HG03108 (cell line): ENCODE measurements at regions not wholly inside any gene's neighbourhood (a gene's known extent, or its start where the extent isn't known, plus 50 kb on each side); places are given as distances from the start of the nearest gene placed in this dataset.

Experiments
- ATAC-seq: cut with Tn5 transposase; IDR thresholded peaks from one replicate; pipeline ENCODE4 v1.9.1; 2021; ENCODE audit warnings: moderate library complexity; ENCODE audit not compliant: unreplicated experiment

DNA sequence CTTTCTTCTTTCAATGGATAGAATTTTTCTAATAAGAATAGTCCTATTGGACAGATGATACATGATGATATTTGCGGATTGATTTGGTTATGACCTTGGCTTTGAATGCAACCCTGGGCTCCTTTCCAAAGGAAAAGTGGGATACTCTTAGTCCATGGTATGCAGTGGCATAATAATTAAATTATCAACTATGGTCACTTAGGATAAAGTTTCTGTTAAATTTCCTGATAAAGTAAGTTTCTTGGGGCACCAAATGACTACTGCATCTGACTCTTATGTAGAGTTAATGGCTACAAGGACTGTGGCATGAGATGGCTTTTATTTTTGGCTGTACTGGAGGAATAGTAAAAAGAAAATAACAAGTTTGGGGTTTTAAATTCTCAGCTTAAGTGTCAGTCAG, 126.7 kb downstream of the QPCT start:
- no peak for ATAC-seq

DNA sequence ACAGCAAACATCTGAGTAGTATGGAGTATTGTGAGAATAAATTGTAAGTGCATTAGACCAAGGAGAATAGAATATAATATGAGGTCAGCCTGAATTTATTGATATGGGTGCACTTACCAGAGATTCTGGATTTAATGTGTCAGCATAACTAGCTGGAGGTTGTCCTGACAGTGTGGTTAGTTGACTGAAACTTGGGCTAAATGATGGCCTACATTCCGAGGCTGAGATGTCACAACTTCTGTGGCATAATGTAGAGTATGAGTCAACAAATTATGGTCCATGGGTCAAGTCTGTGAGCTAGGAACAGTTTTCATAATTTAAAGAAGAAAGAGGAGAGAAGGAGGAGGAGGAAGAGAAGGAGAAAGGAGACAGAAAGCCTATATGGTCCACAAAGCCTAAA, 127.6 kb downstream of the QPCT start:
- ATAC-seq = no peak

GRCh38 chr2:37472959-37473358, 128.5 kb downstream of the QPCT start:
- ATAC-seq = no peak

- no peak for ATAC-seq
These were observed 132.0 kb downstream of the QPCT start for GRCh38 chr2:37476411-37476810.

DNA sequence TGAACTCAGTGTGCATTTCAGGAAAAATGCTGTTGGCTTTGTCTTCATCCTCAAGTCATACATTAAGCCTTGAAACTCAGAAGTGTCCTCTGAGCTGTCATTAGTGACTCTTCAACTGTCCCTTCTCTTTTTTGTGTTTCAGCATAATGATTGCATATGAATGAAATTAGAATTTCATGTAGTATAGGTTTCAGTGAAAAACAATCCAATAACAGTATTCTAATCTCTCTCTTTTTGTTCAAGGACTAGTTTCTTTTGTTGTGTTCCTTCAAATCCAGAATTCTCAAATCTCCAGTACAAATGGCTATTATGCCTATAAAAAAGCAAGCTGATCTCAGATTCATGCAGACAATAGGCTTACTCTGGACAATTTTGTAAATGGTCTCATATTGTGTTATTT, 133.5 kb downstream of the QPCT start:
- ATAC-seq = no peak

DNA sequence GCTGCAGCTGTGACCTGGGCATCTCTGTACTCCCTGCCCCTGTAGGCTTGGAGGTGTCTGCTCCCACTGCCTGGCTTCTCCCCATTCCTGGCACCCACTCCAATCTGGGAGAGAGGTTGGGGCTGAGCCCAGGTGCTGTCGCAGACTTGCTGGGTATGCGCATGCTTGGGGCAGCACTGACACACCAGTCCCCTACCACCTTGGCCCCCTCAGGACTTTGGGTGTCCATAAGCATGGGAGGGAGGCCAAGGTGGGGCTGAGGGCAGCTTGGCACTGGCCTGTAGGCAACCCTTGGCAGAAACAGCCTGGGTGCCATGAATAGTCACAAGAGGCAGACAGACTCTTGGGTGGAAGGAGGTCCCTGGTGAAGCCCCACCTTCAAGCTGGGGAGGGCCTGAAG, 136.8 kb downstream of the QPCT start:
- no peak for ATAC-seq

GRCh38 chr2:37489041-37489456, 144.6 kb downstream of the QPCT start:
- ATAC-seq = no peak

DNA sequence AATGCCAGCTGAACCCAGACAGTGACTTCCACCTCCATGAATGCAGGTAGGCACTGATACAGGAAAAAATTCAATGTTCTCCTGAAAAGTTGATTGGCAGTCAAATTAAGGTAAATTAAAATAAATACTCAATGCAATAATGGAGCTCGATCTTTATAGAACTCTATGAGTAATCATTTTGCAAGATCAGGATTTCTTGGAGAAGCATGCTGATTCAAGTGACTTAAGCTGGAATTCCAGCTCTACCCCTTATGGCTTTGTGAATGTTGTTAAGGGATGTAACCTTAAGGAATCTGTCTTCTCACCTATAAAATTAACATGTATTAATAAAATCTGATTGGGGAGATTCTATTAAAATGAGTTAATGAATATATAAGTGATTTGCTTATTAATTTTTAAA, 145.1 kb downstream of the QPCT start:
- ATAC-seq = no peak

DNA sequence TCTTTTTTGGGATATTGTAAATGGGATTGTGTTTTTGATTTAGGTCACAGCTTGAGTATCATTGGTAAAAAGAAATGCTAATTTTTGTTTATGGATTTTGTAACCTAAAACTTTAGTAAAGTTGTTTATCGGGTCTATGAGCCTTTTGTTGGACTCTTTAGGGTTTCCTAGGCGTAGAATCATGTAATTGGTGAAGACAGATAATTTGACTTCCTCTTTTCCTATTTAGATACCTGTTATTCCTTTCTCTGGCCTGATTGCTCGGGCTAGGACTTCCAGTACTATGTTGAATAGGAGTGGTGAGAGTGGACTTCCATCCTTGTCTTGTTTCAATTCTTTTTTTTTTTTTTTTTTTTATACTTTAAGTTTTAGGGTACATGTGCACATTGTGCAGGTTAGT, 149.0 kb downstream of the QPCT start:
- no peak for ATAC-seq

- ATAC-seq = no peak
These were observed 154.7 kb downstream of the QPCT start for GRCh38 chr2:37499113-37499512.

- no peak for ATAC-seq
These were observed 155.6 kb downstream of the QPCT start for GRCh38 chr2:37500031-37500430.

DNA sequence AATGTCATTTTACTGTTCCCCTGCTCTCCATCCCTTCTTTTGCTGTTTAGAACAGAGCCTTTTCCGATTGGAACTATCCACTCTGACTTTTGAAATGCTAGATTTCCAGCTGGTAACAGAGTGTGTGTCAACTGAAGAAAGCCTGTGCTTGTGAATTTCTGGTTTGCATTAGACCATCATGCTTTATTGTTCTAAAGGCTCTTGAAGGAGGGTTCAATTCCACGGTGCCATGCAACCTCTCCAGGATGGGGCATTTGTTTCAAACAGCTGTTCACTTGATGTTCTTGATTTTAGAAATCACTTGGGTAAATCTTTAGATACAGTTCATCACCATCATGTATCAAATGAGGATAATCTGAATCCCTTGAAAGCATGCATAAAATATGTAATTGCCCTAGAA, 156.7 kb downstream of the QPCT start:
- no peak for ATAC-seq

- ATAC-seq = no peak
These were observed 162.1 kb downstream of the QPCT start for GRCh38 chr2:37506407-37507050.

DNA sequence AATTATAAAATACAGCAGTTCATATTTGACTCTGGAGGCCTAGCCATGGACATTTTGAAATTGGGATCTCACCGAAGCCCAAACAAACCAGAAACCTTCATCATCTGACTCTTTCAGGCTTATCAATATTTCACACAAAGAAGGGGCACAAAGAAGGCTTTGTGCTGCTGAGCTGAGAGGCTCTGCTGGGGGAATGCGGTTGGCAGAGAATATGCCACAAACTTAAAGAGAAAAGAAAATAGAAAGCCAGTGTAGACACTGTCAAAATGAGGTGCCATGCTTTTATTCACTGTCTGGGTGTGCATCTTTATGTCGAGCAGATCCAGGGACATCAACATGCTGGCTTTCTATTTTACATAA, 162.6 kb downstream of the QPCT start:
- no peak for ATAC-seq

- ATAC-seq = no peak
These were observed 163.3 kb downstream of the QPCT start for GRCh38 chr2:37507703-37508102.

DNA sequence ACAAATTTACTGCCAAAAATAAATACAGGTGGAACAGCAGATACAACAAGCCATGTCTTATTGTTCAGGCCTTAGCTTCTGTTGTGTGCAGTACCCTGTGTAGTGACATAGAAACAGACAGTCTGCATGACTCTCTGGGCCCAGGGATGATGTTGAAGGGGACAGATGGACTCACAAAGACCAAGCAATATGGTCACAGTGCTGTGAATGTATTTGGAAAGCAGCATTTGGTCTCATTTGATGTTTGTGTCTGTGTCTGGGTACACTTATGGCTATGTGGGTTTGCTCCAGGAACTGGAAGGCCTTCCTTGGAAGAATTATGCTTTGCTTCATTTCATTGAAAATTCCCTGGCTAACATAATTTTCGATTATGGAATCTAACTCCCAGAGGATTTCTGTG, 158.5 kb downstream of the CDC42EP3 start:
- no peak for ATAC-seq

DNA sequence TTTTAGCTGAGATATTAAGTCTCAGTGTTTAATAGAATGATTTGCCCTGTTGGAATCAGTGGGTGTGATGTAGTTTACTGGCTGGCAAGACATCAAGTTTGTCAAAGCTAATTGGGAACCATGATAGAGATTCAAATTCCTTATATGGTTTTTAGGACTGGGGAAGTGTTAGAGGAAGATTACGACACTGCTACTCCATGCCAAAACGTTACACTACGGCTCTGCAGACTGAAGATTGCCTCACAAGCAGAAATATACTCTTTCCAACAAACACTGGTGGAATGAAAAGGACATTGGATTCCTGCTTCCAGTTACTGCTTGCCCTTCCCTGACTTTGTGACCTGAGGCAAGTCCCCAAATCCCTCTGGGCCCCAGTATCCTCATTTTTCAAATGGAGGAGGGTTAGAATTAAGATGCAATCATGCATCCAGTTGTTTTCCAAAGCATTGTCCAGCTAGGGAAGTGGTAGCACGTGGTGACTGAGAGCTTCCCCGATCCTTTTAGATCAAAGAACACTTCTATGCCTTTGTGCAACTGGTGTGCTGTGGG, 147.6 kb downstream of the CDC42EP3 start:
- ATAC-seq = no peak

GRCh38 chr2:37526323-37526722, 145.1 kb downstream of the CDC42EP3 start:
- no peak for ATAC-seq

GRCh38 chr2:37526856-37527255, 144.6 kb downstream of the CDC42EP3 start:
- no peak for ATAC-seq

GRCh38 chr2:37527361-37527760, 144.1 kb downstream of the CDC42EP3 start:
- ATAC-seq = no peak

DNA sequence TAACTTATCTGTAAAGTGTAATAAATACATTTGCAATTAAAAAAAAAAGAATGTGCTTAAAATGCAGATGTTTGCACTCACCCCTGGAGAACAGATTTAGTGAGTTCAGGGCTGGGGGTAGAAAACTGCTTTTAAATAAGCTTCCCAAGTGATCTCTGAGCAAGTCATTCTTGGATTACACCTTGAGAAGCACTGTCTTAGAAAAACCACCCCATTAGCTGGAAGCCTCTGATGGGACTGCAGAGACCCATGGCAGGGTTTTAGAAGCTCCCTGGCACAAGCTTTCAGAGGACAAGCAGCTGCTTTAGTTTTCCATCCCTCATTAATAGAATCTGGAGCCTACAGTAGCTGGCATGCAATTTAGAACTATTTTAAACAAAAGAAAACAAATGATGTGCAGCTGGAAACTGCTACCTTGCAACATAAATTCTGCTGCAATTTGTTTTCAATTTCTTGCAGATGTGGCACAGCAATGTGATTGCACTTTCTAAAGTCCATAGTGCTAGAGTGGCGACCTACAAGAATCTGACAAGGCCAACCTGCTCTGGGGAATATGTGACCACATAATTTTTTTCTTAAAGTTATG, 141.5 kb downstream of the CDC42EP3 start:
- ATAC-seq = no peak

GRCh38 chr2:37532503-37532902, 138.9 kb downstream of the CDC42EP3 start:
- ATAC-seq = no peak

- ATAC-seq = no peak
These were observed 134.1 kb downstream of the CDC42EP3 start for GRCh38 chr2:37537316-37537715.
